CD4-positive, alpha-beta T cell treated with Interleukin-6 for 4 hours (primary cell): ENCODE measurements at regions not wholly inside any gene's neighbourhood (a gene's known extent, or its start where the extent isn't known, plus 50 kb on each side); places are given as distances from the start of the nearest gene placed in this dataset.

Experiments
- DNase-seq: peaks from one replicate; pipeline ENCODE4 v3.0.0-alpha.2; 2020; ENCODE audit warnings: mixed read lengths

DNA sequence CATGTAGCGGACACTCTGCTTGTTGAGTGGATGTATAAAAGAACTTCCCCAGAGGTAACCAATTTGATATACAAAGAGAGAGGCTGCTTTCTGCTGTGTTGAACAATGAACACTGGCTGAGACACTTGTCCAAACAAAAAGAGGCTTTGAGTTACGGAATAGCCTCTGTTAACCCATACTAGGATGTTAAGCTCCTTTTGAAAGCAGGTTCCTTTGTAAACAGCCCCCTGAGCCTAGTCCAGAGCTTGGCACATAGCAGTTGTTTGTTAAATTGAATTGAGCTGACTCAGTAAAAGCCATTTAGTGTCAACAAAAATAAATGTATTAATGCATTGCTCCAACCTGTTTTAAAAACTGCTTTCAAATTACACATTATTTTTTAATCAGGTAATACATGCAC lies 200.1 kb downstream of the MZT1 start:
- DNase-seq: no peak

GRCh38 chr13:72523593-72523992 lies 203.8 kb downstream of the MZT1 start:
- DNase-seq: no peak

DNA sequence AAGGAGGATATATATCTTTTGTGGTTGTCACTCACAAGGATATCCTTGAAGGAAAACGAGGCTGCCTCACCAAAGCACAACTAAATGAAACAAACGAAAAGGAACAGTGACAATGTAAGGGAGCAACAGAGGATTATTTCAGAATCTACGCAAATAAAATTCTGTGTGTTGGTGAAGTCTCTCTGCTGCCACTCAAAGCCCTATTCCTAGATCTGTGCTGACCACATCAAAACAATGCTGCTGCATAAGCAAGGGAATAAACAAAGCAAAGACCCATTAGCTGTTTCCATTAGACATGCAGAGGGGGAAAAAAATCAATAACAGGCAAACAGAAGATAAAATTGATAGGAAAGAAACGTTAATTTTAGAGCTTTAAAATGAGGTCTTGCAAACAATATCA lies 204.4 kb downstream of the MZT1 start:
- DNase-seq: no peak

DNA sequence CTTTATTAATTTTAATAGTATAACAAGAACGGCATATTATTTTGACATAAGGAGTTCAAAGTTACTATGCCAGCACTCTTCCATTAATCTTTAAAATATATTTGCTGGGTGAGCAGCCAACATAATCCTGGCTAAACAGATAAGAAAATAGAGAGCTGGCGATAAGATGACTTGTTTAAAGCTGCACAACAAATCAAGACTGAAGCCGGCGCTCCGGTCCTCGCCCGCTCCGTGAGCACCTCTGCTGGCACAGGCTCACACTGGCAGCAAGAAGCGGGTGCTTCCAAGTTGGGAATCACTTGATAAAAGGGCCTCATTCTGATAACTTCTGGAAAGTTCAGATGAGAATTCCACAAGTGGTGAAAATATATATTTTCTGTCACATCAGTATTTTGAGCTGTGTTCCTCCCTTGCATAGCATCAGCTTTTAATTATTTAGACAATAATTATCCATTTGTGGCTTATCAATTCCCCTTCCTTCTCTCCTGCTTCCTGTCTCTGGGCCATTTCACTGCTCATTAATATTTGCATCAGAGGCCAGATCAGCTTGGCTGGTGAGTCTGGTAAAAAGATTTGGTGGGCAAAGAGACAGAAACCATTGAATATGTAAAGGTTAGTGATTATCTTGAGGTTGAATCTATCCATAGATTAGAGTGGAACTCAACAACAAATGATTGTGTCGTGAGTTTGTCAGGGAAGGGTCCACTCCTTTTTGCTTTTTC lies 205.3 kb downstream of the MZT1 start:
- no peak for DNase-seq

DNA sequence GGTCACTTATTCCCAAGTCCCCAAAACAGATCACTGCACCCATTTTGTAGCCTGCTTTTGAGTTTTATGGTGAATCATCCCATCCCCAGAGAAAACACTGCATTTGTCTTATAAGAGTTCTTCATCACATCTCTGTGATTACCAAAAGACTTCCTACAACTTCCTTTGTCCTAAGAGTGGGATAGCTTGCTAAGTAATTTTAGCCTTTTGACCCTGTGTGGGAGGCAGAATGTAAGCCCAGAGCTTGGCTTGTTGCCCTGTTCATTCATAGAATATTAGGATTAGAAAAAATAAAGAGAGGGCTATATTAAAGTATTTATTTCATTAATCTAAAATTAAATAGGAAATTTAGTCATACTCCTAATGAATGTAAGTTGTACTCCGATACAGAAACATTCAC lies 213.3 kb downstream of the MZT1 start:
- no peak for DNase-seq

DNA sequence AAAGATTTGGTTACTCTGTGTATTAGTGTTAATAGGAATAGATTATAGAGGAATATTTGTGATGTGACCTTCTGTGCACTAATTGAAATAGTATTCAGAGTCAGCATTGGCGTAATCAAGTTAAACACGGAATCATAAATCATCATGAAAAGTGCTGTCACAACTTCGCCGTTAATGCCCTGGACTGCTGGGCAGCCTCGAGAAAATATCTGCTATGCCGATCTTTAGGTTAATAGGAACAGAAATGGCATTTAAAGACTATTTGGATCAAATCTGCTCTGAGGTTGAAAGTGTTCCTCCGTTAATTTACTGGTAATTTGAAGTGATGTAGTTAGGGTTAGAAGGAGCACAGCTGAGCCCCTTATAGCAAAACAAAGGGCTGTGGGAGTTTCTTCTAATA lies 219.0 kb downstream of the MZT1 start:
- DNase-seq: no peak

DNA sequence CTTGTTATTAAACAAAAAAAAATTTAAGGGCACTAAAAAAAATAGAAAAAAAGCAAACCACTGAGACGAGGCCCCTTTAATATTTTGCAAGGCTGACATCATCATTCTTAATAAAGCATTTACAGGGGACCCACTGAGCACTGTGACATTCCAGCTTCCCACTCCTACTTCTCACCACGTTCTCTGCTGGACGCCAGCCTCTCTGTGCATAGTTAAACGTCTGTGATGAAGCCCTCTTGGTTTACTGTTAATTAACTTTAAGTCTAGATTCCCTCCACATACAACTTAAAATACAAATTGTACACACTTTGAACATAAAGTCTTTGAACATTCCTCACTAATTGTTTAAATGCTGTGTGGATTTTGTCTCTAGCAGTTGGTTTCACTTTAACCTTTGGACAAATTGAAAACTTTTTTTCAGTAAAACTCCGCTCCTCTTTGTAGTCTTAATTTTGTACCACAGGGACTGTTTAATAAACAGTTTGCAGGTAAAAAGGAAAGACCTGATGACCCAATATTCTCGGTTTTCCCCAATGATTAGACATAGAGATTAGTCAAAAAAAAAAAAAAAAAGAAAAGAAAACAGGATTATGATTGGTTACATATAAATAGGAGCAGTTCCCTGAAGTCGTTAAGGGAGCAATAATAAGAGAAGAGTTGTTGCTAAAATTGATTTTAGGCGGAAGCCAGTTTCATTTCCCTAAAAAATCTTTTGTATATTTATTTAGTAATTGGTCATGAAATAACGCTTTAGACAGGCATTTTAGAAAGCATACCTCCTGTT lies 219.8 kb downstream of the MZT1 start:
- no peak for DNase-seq

- DNase-seq: no peak
These were observed 220.7 kb downstream of the MZT1 start for GRCh38 chr13:72506706-72507105.

GRCh38 chr13:72505376-72505775 lies 222.1 kb downstream of the MZT1 start:
- no peak for DNase-seq

DNA sequence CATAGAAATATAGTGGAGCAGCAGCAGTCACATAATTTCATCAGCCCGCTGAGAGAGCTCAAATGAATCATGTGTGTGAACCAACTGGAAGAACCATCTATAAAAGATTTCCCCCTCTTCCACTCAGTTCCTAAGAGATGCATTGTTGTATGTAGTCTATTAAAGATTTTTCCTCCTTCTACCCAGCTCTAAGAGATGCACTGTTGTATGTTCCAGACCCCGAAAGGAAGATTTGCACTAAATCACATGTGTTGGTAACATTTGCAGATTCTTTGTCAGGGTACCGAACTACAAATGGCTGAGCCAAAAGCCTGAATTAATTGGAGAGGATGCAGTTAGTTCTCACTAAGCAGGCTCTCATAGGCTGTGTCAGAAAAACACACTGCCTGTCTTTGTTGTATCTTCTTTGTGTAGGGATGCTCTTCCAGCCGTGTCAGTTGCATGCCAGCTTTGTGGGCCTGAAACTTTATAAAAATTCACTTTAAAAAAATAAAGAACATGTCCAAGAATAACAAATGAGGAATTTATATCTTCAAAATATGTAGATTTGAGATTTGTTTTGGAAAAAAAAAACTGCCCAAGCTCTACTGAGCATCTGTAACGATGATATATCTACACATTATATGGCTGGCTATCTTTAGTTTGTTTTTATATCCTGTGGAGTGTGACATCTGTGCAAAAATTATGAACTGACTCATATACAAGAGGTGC lies 223.1 kb downstream of the MZT1 start:
- DNase-seq: no peak

DNA sequence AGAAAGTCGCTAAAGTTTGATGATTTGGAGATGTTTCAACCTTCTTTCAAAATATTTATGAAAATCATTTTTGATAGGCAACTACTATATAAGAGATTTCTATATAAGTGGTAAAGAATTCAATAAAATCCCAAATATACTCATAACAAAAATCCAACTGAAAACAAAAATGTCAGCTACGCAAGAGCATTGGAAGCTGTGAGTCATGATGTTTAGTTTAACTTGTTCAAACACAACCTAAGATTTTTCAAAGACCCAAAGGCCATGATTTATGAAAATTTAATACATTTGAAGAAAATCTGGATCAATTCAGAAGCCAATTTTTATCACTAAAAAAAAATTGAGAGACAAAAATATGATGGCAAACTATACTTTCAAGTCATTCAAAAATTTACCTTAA lies 226.6 kb downstream of the MZT1 start:
- DNase-seq: no peak

- no peak for DNase-seq
These were observed 231.7 kb downstream of the MZT1 start for GRCh38 chr13:72495681-72496080.

GRCh38 chr13:72489751-72490150 lies 237.7 kb downstream of the MZT1 start:
- DNase-seq: no peak

DNA sequence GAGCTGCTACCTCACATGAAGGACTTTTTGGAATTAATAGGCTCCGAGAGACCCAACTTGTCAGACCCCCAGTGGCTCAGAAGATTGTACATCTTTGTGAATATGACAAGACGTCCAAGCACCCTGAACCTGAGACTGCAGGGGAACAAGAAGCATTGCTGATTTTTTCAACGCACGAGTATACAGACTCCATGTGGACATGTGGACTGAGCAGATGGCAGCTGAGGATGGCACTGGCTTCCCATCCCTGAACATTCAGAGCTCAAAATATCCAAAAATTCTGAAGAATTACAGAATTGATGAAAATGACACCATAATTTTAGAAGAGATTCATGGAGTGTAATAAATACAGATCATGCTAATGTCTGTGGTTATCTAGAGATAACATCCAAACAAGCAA lies 254.1 kb downstream of the MZT1 start:
- DNase-seq: no peak

- no peak for DNase-seq
These were observed 257.5 kb downstream of the MZT1 start for GRCh38 chr13:72469906-72470305.

DNA sequence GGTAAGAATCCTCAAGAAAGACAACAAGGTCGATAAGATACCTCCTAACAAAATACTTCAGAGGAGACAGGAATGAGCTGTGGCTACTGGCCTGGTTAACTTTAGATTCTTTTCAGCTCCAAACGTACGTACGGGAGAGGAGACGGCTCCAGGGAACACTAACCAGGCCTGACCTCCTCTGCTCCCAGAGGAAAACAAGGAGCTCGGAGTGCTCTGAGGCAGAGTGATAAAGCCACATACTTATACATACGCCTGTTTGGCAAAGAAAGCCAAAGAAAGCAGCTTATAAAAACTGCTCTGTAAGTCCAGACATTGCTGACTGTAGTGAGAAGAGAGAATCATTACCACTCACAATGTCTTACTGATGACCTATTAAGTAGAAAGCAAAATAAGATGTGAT lies 263.9 kb downstream of the MZT1 start:
- no peak for DNase-seq

DNA sequence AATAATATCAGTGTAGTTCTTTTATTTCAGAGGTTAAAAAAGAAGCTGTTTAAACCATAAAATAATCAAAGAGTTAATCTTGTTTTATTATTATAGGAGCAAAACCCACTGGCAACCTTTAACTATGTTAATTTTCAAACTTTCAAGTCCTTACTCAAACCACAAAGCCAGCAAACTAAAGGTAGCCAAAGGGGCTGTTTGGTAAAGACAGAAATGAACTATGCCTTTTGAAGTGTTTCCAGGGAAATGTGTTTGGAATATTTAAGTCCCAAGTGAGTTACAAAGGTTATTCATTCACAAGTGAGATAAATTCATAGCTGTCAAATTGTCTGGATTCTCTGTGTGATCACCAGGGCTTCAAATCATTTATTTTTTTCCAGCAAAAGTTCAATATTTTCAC lies 264.7 kb downstream of the MZT1 start:
- no peak for DNase-seq

- no peak for DNase-seq
These were observed 265.3 kb downstream of the MZT1 start for GRCh38 chr13:72462166-72462565.

GRCh38 chr13:72458701-72459100 lies 268.7 kb downstream of the MZT1 start:
- DNase-seq: no peak

DNA sequence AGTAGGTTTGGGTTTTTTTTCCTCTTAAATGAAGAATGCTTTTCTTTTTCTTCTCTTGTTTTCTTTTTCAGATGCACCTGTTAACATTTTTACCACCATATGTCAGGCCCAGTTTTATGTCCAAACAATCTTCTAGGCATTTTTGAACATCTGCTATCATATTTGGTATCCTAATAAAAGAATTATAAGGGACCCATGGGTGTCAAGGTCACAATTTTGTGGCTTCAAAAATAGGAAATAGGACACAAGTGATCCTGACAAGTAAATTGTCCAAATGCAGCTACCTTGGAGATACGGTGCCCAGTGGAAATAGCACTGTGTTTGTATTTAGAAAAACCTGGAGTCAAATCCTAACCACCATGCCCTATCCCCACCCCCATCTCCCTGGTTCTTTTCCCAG lies 270.3 kb downstream of the MZT1 start:
- DNase-seq: no peak

DNA sequence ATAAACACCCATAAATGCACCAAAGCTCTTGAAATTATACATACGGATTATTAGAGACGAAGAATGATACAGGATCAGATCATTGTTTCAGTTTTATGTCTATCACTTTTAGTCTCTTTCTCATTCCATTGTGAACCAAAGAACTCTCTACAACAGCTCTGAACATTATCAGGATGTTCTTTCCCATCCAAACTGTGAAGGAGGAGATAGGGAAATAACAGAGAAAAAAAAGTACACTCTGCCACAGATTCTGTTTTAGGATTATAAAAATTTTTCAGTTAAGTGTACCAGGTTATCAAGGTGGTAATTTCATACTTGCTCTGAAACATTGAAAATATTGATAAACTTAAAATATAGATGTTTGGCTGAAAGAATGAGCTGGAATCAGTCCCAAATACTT lies 270.9 kb downstream of the MZT1 start:
- no peak for DNase-seq

- no peak for DNase-seq
These were observed 274.3 kb downstream of the MZT1 start for GRCh38 chr13:72453161-72453560.

DNA sequence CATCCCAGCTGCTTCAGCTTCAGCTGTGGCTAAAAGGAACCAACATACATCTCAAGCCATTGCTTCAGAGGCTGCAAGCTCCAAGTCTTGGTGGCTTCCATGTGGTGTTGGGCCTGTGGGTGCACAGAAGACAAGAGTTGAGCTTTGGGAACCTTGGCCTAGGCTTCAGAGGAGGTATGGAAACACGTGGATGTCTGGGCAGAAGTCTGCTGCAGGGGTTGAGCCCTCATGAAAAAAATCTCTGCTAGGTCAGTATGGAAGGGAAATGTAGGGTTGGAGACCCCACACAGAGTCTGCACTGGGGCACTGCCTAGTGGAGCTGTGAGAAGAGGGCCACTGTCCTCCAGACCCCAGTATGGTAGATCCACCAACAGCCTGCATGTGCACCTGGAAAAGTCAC lies 279.3 kb downstream of the MZT1 start:
- no peak for DNase-seq

DNA sequence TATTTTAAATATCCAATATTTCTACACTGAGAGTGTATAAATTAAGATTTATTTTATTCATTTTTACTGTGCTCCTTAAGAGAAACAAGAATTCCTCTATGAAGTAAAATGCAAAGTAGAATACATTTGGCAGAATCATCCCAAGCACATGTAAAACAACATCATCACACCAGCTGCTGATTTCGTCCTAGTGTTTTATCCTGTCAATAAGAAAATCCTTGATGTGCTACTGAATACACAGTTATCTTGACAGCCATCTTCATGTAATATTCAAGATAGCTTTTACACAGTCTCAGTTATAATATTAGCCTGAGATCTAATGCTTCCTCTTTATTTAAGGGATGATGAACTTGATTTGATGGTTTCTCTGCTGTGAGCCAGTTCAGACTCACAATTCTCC lies 282.4 kb downstream of the MZT1 start:
- no peak for DNase-seq
